ENCODE measurements at regions not wholly inside any gene's neighbourhood (a gene's known extent, or its start where the extent isn't known, plus 50 kb on each side); places are given as distances from the start of the nearest gene placed in this dataset.

DNA sequence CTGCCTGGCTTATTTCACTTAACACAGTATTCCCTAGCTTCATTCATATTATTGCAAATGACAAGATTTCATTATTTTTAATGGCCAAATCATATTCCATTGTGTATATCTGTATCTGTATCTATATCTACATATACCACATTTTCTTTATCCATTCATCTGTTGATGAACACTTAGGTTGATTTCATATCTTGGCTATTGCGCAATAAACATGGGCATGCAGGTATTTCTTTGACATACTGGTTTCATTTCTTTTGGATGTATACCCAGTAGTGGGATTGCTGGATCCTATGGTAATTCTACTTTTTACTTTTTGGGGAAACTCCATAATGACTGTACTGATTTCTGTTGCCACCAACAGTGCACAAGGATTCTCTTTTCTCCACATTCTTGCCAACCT is 68.9 kb upstream of the CREB5 start:
- no peak for TF ChIP-seq CTCF (IDR thresholded peaks at IDR 0.05; ENCODE audit: insufficient read depth, missing control alignments)
- no peak for DNase-seq (ENCODE audit: insufficient read length, low spot score)
- FAIRE-seq, result no peak

DNA sequence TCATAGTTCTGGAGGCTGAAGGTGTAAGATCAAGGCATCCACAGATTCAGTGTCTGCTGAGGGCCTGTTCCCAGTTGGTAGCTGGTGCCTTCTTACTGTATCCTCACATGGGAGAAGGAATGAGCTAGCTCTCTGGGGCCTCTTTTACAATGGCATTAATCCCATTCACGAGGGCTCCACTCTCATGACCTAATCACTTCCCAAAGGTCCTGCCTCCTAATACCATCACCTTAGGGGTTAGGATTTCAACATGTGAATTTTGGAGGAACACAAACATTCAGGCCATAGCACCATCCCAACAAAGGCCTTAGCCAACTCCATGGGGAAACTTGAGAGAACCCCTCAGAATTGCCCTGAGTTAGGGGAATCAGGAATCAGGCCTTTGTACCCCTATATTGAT is 66.1 kb upstream of the CREB5 start:
- TF ChIP-seq CTCF (IDR thresholded peaks at IDR 0.05; ENCODE audit: insufficient read depth, missing control alignments), result no peak
- DNase-seq (ENCODE audit: insufficient read length, low spot score) (no peak), FAIRE-seq (no peak)

GRCh38 chr7:28346676-28347363 is 65.5 kb upstream of the CREB5 start:
- TF ChIP-seq CTCF (IDR thresholded peaks at IDR 0.05; ENCODE audit: insufficient read depth, missing control alignments), result no peak
- DNase-seq (ENCODE audit: insufficient read length, low spot score), result no peak
- FAIRE-seq, result no peak

DNA sequence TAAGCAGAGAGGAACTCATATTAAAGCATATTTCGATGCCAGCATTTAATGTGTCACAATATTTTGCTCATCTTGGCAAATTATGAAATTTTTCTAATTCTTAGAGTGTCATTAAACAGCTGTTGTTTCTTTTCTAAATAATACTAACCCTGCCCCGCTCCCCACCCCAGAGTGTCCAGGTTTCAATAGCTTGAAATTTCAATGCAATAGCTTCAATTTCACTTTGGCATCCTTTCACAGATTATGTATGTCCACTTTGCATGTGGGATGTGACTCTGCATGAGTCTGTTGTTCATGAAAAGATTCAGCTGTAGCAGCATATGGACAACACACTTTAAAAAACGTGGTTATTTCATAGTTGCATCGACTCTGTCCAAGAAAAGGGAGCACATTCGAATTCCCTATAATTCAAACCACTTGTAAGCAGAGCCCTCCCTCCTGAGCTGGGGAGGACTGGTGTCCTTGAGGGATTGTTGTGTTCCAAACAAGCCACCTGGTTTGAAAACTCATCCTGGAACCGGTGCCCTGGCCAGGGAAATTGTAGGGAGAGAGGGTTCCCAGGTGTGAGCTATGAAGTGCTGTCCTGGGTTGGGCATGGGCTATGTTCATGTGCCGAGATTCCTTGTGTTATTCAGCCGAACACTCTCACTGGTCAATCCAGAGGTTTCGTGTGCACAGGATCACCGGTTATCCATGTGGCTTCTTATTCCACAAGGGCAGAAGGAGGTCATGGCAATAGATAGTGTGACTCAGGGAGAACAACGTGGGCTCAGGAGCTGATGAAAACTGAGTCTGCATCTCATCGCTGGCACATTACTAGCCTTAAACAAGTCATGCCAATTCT is 64.6 kb upstream of the CREB5 start:
- no peak for TF ChIP-seq CTCF (IDR thresholded peaks at IDR 0.05; ENCODE audit: insufficient read depth, missing control alignments)
- DNase-seq (ENCODE audit: insufficient read length, low spot score) (no peak), FAIRE-seq (no peak)

- TF ChIP-seq CTCF (IDR thresholded peaks at IDR 0.05; ENCODE audit: insufficient read depth, missing control alignments), result no peak
- DNase-seq (ENCODE audit: insufficient read length, low spot score) (no peak), FAIRE-seq (no peak)
These were observed 63.7 kb upstream of the CREB5 start for GRCh38 chr7:28348636-28349035.

DNA sequence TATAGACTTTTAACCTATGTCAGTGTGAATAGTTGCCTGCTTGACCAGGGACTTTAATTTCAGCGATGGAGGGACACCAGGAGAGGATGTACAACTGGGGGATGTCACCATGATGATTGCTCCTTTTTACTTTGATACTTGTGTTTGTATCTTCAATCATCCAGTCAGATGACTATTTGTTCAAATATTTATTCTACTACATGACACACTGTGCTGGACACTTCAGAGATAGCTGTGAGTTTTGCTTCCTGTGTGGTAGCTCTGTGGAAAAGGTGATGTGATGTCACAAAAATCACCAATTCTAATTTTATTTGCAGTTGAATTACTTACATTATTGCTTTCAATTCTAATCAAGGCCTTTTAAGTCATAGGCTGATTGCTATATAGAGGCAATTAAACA is 62.7 kb upstream of the CREB5 start:
- FAIRE-seq, result no peak
- no peak for TF ChIP-seq CTCF (IDR thresholded peaks at IDR 0.05; ENCODE audit: insufficient read depth, missing control alignments)
- no peak for DNase-seq (ENCODE audit: insufficient read length, low spot score)

DNA sequence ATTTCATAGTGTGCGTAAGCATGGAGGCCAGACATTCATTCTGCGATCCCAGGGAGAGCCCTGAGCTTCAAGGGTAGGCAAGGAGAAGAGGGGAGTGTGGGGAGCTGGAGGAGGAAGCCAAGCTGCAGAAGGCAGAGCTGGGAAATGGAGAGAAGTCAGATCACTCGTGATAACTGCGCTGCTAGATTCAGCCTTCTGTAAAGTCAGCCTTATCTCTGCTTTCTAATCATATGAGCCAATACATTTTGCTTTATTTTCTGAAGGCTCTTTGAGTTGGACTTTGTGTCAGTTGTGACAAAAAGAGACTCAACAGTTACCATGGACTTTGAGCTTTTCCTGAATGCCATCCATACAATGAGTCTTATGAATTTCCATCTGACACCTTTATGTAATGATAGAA is 61.7 kb upstream of the CREB5 start:
- DNase-seq (ENCODE audit: insufficient read length, low spot score) (no peak), FAIRE-seq (no peak)
- no peak for TF ChIP-seq CTCF (IDR thresholded peaks at IDR 0.05; ENCODE audit: insufficient read depth, missing control alignments)
